ENCODE measurements at regions not wholly inside any gene's neighbourhood (a gene's known extent, or its start where the extent isn't known, plus 50 kb on each side); places are given as distances from the start of the nearest gene placed in this dataset.

- H3K79me2 ChIP-seq (ENCODE audit: insufficient read depth): no peaks in the 10 kb centered on the region
- H3K9me2 ChIP-seq: no peaks in the 10 kb centered on the region
- peaks cover 0 to 10% of the 10 kb centered on the region in 2 experiments; a peak in 2 of 4 replicates for H3K4me1 ChIP-seq (ENCODE audit: control insufficient read depth in 1 of 2, insufficient read depth in 2 of 2, low read depth in 1 of 2, low read length in 1 of 2)
- WGBS (ENCODE audit: low lambda C conversion rate): 4% methylated on average over 2 of the region's 2 CpGs
- H3F3A ChIP-seq (replicated peaks; ENCODE audit: insufficient read depth): no peaks in the 10 kb centered on the region
- POLR2A ChIA-PET: no interaction called here
- no peaks in the 10 kb centered on the region for H3K36me3 ChIP-seq (replicated peaks in 1 of 2; ENCODE audit: control insufficient read depth in 1 of 2, insufficient read depth in 2 of 2, low read length in 1 of 2)
- H3K4me3 ChIP-seq (ENCODE audit: low read depth in 2 of 2, low read length in 1 of 2): no peak overlapping the region
- no peaks in the 10 kb centered on the region for H3K9me3 ChIP-seq
- TF ChIP-seq MEF2A (IDR thresholded peaks at IDR 0.05; ENCODE audit: borderline replicate concordance, low read depth): no peak
- no peak for TF ChIP-seq SIN3A (IDR thresholded peaks at IDR 0.05; ENCODE audit: borderline replicate concordance, low read depth, low read length)
- no peak for TF ChIP-seq ZBTB33 (IDR thresholded peaks at IDR 0.05; ENCODE audit: borderline replicate concordance, low read depth)
- TF ChIP-seq TCF12 (IDR thresholded peaks at IDR 0.05): peak; percentile 75
- 0 out of 2 replicates have a peak, but pooled peaks have one; percentile 22 for TF ChIP-seq YY1 (IDR thresholded peaks at IDR 0.05; ENCODE audit: low read depth)
- H3K27me3 ChIP-seq (ENCODE audit: insufficient read depth): no peaks in the 10 kb centered on the region
- no peak for DNase-seq
- H4K20me1 ChIP-seq (ENCODE audit: insufficient read depth): no peaks in the 10 kb centered on the region
- no peak overlapping the region; the same call in 1 of the 2 replicates for H3K9ac ChIP-seq
- peak overlapping the region; percentile 2; the same call in 1 of the 2 replicates for H2AFZ ChIP-seq (ENCODE audit: low read depth)
- CTCF ChIA-PET: no interaction called here
- no peak overlapping the region for H3K4me2 ChIP-seq
- H3K27ac ChIP-seq (ENCODE audit: low read depth in 2 of 2, low read length in 1 of 2): peak overlapping the region in 1 of 2 experiments; percentile 83; a peak in 2 of 4 replicates
These were observed 196.4 kb upstream of the CCN2 start for GRCh38 chr6:132147530-132148011.

- no peak for DNase-seq
- ChIA-PET CTCF (no interaction called here), POLR2A (no interaction called here)
- no peak for TF ChIP-seq POLR2AphosphoS5 (IDR thresholded peaks at IDR 0.05; ENCODE audit: low read depth, low read length)
- TF ChIP-seq NRF1 (IDR thresholded peaks at IDR 0.05; ENCODE audit: low read depth, low read length): no peak
- no peak for TF ChIP-seq MAX (IDR thresholded peaks at IDR 0.05; ENCODE audit: low read depth)
- no peak for TF ChIP-seq RCOR1 (IDR thresholded peaks at IDR 0.05; ENCODE audit: low read length)
- TF ChIP-seq RAD21 (IDR thresholded peaks at IDR 0.05; ENCODE audit: low read length): no peak
- TF ChIP-seq USF2 (IDR thresholded peaks at IDR 0.05; ENCODE audit: borderline replicate concordance, low read depth, low read length): no peak
- TF ChIP-seq FOSL2 (IDR thresholded peaks at IDR 0.05; ENCODE audit: borderline replicate concordance, low read depth): no peak
- TF ChIP-seq USF1 (IDR thresholded peaks at IDR 0.05; ENCODE audit: borderline replicate concordance, low read depth): no peak
- TF ChIP-seq TAF1 (IDR thresholded peaks at IDR 0.05; ENCODE audit: borderline replicate concordance, low read depth, low read length): no peak
- no peak for TF ChIP-seq GABPA (IDR thresholded peaks at IDR 0.05; ENCODE audit: low read depth)
- no peak for TF ChIP-seq TCF12 (IDR thresholded peaks at IDR 0.05)
- no peak for TF ChIP-seq CHD2 (IDR thresholded peaks at IDR 0.05; ENCODE audit: low read length, partially characterized antibody)
- TF ChIP-seq FOXM1 (IDR thresholded peaks at IDR 0.05; ENCODE audit: low read depth): no peak
- no peak for TF ChIP-seq RFX5 (IDR thresholded peaks at IDR 0.05; ENCODE audit: low read length)
- no peak for TF ChIP-seq ELF1 (IDR thresholded peaks at IDR 0.05)
- no peak for TF ChIP-seq RXRA (IDR thresholded peaks at IDR 0.05; ENCODE audit: borderline replicate concordance, low read depth)
- no peaks in the 10 kb centered on the region for H3K79me2 ChIP-seq (ENCODE audit: insufficient read depth)
- H3K4me2 ChIP-seq: no peak overlapping the region
- H3K9ac ChIP-seq: no peak overlapping the region
- no peak overlapping the region for H3K4me3 ChIP-seq (ENCODE audit: low read depth in 2 of 2, low read length in 1 of 2)
- H3K36me3 ChIP-seq (replicated peaks in 1 of 2; ENCODE audit: control insufficient read depth in 1 of 2, insufficient read depth in 2 of 2, low read length in 1 of 2): no peaks in the 10 kb centered on the region
- no peaks in the 10 kb centered on the region for H3K27me3 ChIP-seq (ENCODE audit: insufficient read depth)
- H3F3A ChIP-seq (replicated peaks; ENCODE audit: insufficient read depth): no peaks in the 10 kb centered on the region
- H3K27ac ChIP-seq (ENCODE audit: low read depth in 2 of 2, low read length in 1 of 2): no peak overlapping the region
- no peaks in the 10 kb centered on the region for H4K20me1 ChIP-seq (ENCODE audit: insufficient read depth)
- H3K4me1 ChIP-seq (ENCODE audit: control insufficient read depth in 1 of 2, insufficient read depth in 2 of 2, low read depth in 1 of 2, low read length in 1 of 2): peaks cover 0 to 10% of the 10 kb centered on the region in 2 experiments; a peak in 2 of 4 replicates
- no peak overlapping the region for H2AFZ ChIP-seq (ENCODE audit: low read depth)
- H3K9me3 ChIP-seq: no peaks in the 10 kb centered on the region
- no peaks in the 10 kb centered on the region for H3K9me2 ChIP-seq
These were observed 193.3 kb upstream of the CCN2 start for GRCh38 chr6:132144456-132144855.

Measured in SK-N-SH (cell line).